CD14-positive monocyte (primary cell): ENCODE measurements at regions not wholly inside any gene's neighbourhood (a gene's known extent, or its start where the extent isn't known, plus 50 kb on each side); places are given as distances from the start of the nearest gene placed in this dataset.

Experiments
- DNase-seq, 3 donors: peaks; one replicate each; pipeline ENCODE4 v3.0.0-alpha.2; 2011 to 2022
- H2AFZ ChIP-seq: 2 replicates; pipeline ENCODE4 v1.6.0; 2012; ENCODE audit warnings: mild to moderate bottlenecking, low read depth, low read length, inconsistent platforms; ENCODE audit not compliant: insufficient read depth, poor library complexity, severe bottlenecking
- H3K27ac ChIP-seq, 2 donors: 1 replicate in 1 of 2; 2 replicates in 1 of 2; pipeline ENCODE4 v1.5.1; 2012 to 2013; ENCODE audit warnings: low read length in 2 of 2, control low read depth in 1 of 2, inconsistent platforms in 1 of 2, low read depth in 1 of 2, mild to moderate bottlenecking in 1 of 2
- H3K27me3 ChIP-seq, 2 donors: one replicate each; pipeline versions ENCODE4 v1.6.0 to v1.6.1; 2011 to 2013; ENCODE audit warnings: low read length in 2 of 2; ENCODE audit not compliant: control insufficient read depth in 2 of 2, insufficient read depth in 2 of 2
- H3K36me3 ChIP-seq, 2 donors: replicated peaks in 1 of 2; 1 replicate in 1 of 2; 2 replicates in 1 of 2; pipeline versions ENCODE4 v1.5.1 to v1.6.1; 2012 to 2013; ENCODE audit warnings: low read length in 2 of 2, control low read depth in 1 of 2, inconsistent platforms in 1 of 2, mild to moderate bottlenecking in 1 of 2; ENCODE audit not compliant: insufficient read depth in 2 of 2, control insufficient read depth in 1 of 2
- H3K4me1 ChIP-seq, 2 donors: 1 replicate in 1 of 2; 2 replicates in 1 of 2; pipeline versions ENCODE4 v1.5.1 to v1.6.1; 2012 to 2013; ENCODE audit warnings: low read length in 2 of 2, control low read depth in 1 of 2, inconsistent platforms in 1 of 2, mild to moderate bottlenecking in 1 of 2, moderate library complexity in 1 of 2; ENCODE audit not compliant: insufficient read depth in 2 of 2, control insufficient read depth in 1 of 2
- H3K4me2 ChIP-seq: replicated peaks from 2 replicates; pipeline ENCODE3; 2012; ENCODE audit warnings: low read length, moderate library complexity, mild to moderate bottlenecking; ENCODE audit not compliant: poor library complexity, severe bottlenecking; ENCODE audit errors: extremely low read depth
- H3K4me3 ChIP-seq, 3 experiments: fragments of 200-600 bp in 1 of 3; sonication (generic) in 1 of 3; replicated peaks in 1 of 3; 1 replicate in 2 of 3; 2 replicates in 1 of 3; pipeline ENCODE4 v1.5.1; 2011 to 2013; ENCODE audit warnings: low read length in 3 of 3, mild to moderate bottlenecking in 3 of 3, control low read depth in 2 of 3, low read depth in 2 of 3, inconsistent platforms in 1 of 3, moderate library complexity in 1 of 3
- H3K79me2 ChIP-seq: 2 replicates; pipeline ENCODE4 v1.6.0; 2012; ENCODE audit warnings: mild to moderate bottlenecking, control low read depth, inconsistent platforms, low read length, moderate library complexity; ENCODE audit not compliant: insufficient read depth
- H3K9ac ChIP-seq: 2 replicates; pipeline ENCODE4 v1.6.0; 2017; ENCODE audit warnings: low read length, mild to moderate bottlenecking; ENCODE audit not compliant: insufficient read depth, poor library complexity, severe bottlenecking
- H3K9me3 ChIP-seq, 2 donors: replicated peaks in 1 of 2; 1 replicate in 1 of 2; 2 replicates in 1 of 2; pipeline versions ENCODE4 v1.5.1 to v1.6.1; 2012 to 2013; ENCODE audit warnings: low read length in 2 of 2, control low read depth in 1 of 2; ENCODE audit not compliant: control insufficient read depth in 1 of 2, insufficient read depth in 1 of 2
- H4K20me1 ChIP-seq: 2 replicates; pipeline ENCODE4 v1.6.0; 2012; ENCODE audit warnings: mild to moderate bottlenecking, low read length, control low read depth, moderate library complexity; ENCODE audit not compliant: insufficient read depth
- H3K27ac Mint-ChIP-seq, 7 donors: one replicate each; pipeline ENCODE4 v1.8.0; 2020; ENCODE audit warnings: mild to moderate bottlenecking in 7 of 7, mixed read lengths in 7 of 7, moderate library complexity in 6 of 7, inconsistent platforms in 2 of 7
- H3K27me3 Mint-ChIP-seq, 3 donors: one replicate each; pipeline ENCODE4 v1.8.0; 2021 to 2022; ENCODE audit warnings: low read depth in 3 of 3, mild to moderate bottlenecking in 3 of 3, mixed read lengths in 3 of 3, moderate library complexity in 3 of 3, inconsistent platforms in 1 of 3
- H3K36me3 Mint-ChIP-seq, 2 donors: one replicate each; pipeline ENCODE4 v1.8.0; 2020; ENCODE audit warnings: mixed read lengths in 2 of 2, inconsistent platforms in 1 of 2, mild to moderate bottlenecking in 1 of 2
- H3K4me1 Mint-ChIP-seq: one replicate; pipeline ENCODE4 v1.8.0; 2020; ENCODE audit warnings: mild to moderate bottlenecking, mixed read lengths
- H3K4me3 Mint-ChIP-seq, 2 donors: one replicate each; pipeline ENCODE4 v1.8.0; 2020; ENCODE audit warnings: mild to moderate bottlenecking in 2 of 2, mixed read lengths in 2 of 2, moderate library complexity in 1 of 2
- H3K9me3 Mint-ChIP-seq, 7 donors: one replicate each; pipeline ENCODE4 v1.8.0; 2020 to 2022; ENCODE audit warnings: mixed read lengths in 7 of 7, mild to moderate bottlenecking in 6 of 7, moderate library complexity in 6 of 7, inconsistent platforms in 2 of 7
- CTCF ChIP-seq: fragments of 200-600 bp; IDR thresholded peaks from one replicate; pipeline ENCODE4 v1.8.0; 2022; ENCODE audit warnings: antibody characterized with exemption, mild to moderate bottlenecking
- WGBS: methylation state at CpG from one replicate; pipeline ENCODE4 v1.1.5; 2013; ENCODE audit warnings: missing lambda C conversion rate; ENCODE audit not compliant: insufficient coverage; 5-methylcytosine and 5-hydroxymethylcytosine counted together
- intact Hi-C, 2 donors: fragments of 100-400 bp; cut with micrococcal nuclease; formaldehyde crosslinking; loops; one replicate each; pipeline versions ENCODE4 v1.15.0 to v1.15.1; 2023

GRCh38 chr5:15377573-15378340 is 122.2 kb upstream of the FBXL7 start:
- no peak overlapping the region for H3K4me3 Mint-ChIP-seq
- no peaks in the 10 kb centered on the region for H3K4me1 Mint-ChIP-seq
- no peaks in the 10 kb centered on the region for H3K27me3 ChIP-seq
- WGBS: 100% methylated on average over 2 of the region's 2 CpGs
- H2AFZ ChIP-seq: no peak overlapping the region
- peaks cover 5 to 6% of the 10 kb centered on the region in 2 donors for H3K9me3 ChIP-seq
- intact Hi-C loops: no loop called here
- H3K27ac ChIP-seq: no peak overlapping the region
- H3K79me2 ChIP-seq: no peaks in the 10 kb centered on the region
- no peaks in the 10 kb centered on the region for H3K36me3 ChIP-seq
- H3K9me3 Mint-ChIP-seq: peaks cover 0 to 11% (median 5%) of the 10 kb centered on the region in 7 donors
- no peak overlapping the region for H3K4me2 ChIP-seq
- H3K9ac ChIP-seq: no peak overlapping the region
- H3K4me3 ChIP-seq: no peak overlapping the region
- no peak overlapping the region for H3K27ac Mint-ChIP-seq
- no peak for TF ChIP-seq CTCF
- H3K27me3 Mint-ChIP-seq: no peaks in the 10 kb centered on the region
- DNase-seq: no peak
- H3K4me1 ChIP-seq: no peaks in the 10 kb centered on the region
- H3K36me3 Mint-ChIP-seq: no peaks in the 10 kb centered on the region
- no peaks in the 10 kb centered on the region for H4K20me1 ChIP-seq

DNA sequence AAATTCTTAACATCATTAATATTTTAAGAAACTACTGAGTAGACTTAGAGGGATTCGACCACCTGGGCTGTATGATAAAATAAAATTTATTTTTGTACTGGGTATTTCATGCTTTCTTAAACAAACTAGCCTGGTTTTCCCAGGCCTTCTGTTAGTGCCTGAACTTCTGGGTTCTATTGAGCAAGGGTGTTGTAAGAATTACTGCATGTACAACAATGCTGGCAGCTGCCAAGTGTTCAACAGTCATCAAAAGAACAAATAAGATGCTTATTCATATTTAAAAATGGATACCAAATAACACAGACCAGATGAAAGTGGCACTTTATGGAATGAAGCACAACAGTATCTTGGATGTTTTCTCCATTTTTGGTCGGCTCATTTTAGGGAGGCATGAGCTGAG is 123.2 kb upstream of the FBXL7 start:
- H3K4me1 ChIP-seq: no peaks in the 10 kb centered on the region
- H3K4me3 ChIP-seq: no peak overlapping the region
- Mint-ChIP-seq H3K27me3 (no peaks in the 10 kb centered on the region), H3K9me3 (peaks cover 0 to 11% (median 5%) of the 10 kb centered on the region in 7 donors), H3K36me3 (no peaks in the 10 kb centered on the region), H3K4me3 (no peak overlapping the region), H3K4me1 (no peaks in the 10 kb centered on the region), H3K27ac (no peak overlapping the region)
- H2AFZ ChIP-seq: no peak overlapping the region
- no peak overlapping the region for H3K9ac ChIP-seq
- DNase-seq: no peak
- H3K9me3 ChIP-seq: peaks cover 5 to 12% of the 10 kb centered on the region in 2 donors
- no peaks in the 10 kb centered on the region for H3K79me2 ChIP-seq
- TF ChIP-seq CTCF: no peak
- H3K4me2 ChIP-seq: no peak overlapping the region
- H4K20me1 ChIP-seq: no peaks in the 10 kb centered on the region
- WGBS: no CpG with 5 or more reads among the region's 2 CpGs
- H3K27ac ChIP-seq: no peak overlapping the region
- intact Hi-C loops: no loop called here
- no peaks in the 10 kb centered on the region for H3K36me3 ChIP-seq
- no peaks in the 10 kb centered on the region for H3K27me3 ChIP-seq
